GM21619 (cell line): ENCODE measurements at regions not wholly inside any gene's neighbourhood (a gene's known extent, or its start where the extent isn't known, plus 50 kb on each side); places are given as distances from the start of the nearest gene placed in this dataset.

Experiments
- ATAC-seq: cut with Tn5 transposase; IDR thresholded peaks from one replicate; pipeline ENCODE4 v1.9.1; 2021; ENCODE audit not compliant: unreplicated experiment

GRCh38 chr11:131118247-131118646, 202.0 kb upstream of the SNX19 start:
- no peak for ATAC-seq

GRCh38 chr11:131121426-131122333, 205.4 kb upstream of the SNX19 start:
- no peak for ATAC-seq

- no peak for ATAC-seq
These were observed 206.2 kb upstream of the SNX19 start for GRCh38 chr11:131122448-131122847.

GRCh38 chr11:131129474-131129873, 213.2 kb upstream of the SNX19 start:
- no peak for ATAC-seq

- no peak for ATAC-seq
These were observed 219.3 kb upstream of the SNX19 start for GRCh38 chr11:131135611-131136010.

GRCh38 chr11:131136486-131136885, 220.2 kb upstream of the SNX19 start:
- no peak for ATAC-seq

- no peak for ATAC-seq
These were observed 220.8 kb upstream of the SNX19 start for GRCh38 chr11:131137046-131137445.

DNA sequence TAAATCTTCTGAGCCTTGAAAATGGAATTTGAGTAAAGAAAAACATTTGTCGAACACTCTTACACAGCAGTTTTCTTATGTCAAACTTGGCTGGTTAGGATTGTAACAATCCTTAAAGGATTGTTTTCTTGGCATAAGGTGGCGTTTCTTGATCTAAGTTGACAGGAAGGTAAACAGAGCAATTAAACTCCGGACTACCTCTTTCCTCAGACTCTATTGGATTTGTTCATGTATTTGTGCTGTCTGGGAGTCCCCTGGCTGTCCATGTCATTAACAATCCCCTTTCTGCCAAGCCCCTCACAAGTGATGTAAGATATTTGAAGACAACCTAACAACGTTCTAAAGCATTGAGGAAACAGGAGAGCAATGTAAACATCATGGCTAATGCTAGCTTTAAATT, 222.5 kb upstream of the SNX19 start:
- ATAC-seq = no peak

DNA sequence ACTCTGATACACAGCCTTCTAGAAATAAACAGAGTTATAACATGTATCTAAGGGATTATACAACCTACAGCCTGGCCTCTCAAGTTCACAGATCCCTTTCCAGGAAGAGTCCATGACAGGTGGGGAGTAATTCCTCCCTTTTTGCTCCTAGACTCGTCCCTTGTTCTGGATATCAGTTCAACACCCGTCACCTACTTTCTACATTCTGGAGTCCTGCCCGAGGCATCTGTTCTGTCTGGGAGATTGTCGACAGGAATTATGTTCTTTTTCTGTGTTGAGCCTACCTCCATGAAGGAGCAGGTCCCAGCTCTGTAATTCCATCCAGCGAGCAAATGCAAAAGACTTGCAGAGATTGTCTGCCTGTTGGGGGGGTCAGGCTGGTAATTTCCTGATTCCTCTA, 224.6 kb upstream of the NTM start:
- no peak for ATAC-seq

DNA sequence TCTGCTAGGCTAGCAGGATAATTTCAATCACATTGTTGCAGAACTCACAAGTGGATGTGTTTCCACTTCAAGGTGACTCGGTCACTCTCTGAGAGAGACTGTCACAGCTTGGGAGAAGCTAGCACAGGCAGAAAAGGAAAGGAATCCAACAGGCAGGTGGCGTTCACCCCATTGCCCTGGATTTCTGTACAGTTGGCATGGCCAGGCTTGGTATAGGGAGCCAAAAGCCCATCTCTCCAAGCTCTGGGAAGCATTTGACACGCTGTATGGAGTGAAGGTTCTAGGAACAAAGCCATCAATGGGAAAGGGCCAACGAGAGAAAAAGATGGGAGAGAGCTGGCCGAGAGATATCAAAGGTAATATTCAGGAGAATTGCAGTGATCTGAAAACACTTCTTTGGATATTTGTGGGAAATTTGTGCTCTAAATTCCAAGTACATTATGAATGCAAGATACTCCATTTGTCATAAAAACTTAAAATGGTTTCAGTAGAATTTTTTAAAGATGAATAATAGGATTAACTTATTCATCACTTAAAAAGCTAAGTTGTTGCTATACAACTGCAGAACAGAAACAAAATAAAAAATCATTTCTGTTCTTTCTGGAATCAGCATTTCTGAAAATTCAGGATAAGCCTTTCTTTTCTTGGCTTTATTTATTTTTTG, 223.5 kb upstream of the NTM start:
- ATAC-seq = no peak

DNA sequence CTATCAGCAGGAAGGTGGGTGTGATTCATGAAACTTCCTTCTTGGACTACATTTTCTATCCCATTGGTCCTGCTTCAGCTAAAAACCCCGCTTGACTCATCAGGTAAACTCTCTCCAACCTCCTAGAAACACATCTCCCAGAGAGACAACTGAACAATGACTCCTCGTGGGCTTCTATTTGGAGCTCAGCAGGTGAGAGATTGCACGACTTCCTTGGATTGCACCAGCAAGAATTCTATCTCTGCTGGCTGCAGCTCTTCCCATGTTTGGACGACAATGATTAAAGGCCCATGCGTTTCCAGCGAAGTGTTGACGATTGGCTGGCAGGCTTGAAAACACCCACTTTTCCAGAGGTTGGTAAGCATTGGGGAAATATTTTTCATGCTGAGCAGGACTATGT, 216.1 kb upstream of the NTM start:
- no peak for ATAC-seq

DNA sequence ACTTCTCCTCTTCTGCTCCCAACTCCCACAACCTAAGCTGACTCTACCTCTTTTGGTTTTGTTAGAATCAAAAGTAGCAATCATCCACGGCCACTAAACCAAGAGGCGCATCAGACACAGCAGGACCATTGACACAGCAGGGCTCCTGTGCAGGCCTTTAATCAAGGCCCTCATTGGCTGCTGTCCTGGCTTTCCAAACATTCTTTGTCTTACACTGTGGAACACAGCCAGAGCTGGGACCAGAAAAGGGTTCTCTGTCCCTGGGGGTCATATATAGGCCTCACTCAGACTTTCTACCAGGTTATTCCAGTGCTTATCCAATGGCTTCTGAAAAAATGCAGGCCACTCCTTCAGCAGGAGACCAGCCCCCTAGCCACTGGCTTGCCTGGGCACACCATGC, 212.7 kb upstream of the NTM start:
- ATAC-seq = no peak

GRCh38 chr11:131160846-131161245, 209.6 kb upstream of the NTM start:
- ATAC-seq = no peak

- no peak for ATAC-seq
These were observed 206.8 kb upstream of the NTM start for GRCh38 chr11:131163613-131164012.

GRCh38 chr11:131165036-131165435, 205.4 kb upstream of the NTM start:
- ATAC-seq = no peak

DNA sequence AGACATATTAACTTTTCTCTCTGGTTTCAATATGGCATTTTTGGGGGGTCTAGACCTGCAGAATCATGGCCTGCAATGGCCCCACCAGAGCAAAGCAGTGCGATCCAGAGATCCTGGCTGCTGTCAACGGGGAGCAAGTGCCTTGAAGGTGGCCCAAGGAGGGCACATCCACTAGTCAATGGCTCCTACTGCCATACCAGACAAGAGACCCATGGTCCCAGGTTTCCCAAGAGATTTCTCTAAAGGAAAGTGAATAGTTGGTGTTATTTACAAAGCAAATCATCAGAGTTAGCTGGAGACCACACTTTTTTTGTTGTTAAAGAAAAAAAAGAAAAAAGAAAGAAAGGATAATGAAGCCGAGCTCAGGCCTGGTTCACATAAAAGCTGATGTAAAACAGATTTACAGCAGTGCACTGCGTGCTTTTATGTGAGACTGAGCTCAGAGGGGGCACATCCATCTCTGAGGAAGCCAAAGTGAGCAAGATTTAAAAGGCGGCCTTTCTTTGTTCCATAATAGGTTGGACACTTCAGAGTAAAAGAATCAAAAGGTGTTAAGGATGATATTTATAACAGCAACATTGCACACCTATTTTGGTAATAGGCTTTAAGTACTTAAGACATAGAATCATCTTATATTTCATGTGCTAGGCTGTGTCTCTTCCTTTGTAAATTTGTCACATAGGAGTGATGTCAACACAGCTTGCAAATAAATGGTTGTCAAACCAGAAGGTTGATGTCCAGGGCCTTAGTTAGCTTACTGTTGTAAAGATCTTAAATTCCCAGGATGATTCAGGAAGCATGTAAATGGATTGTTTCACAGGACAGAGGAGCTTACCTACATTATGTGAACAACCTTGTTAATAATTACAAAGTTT, 201.3 kb upstream of the NTM start:
- ATAC-seq = no peak

- ATAC-seq = no peak
These were observed 198.4 kb upstream of the NTM start for GRCh38 chr11:131172011-131172410.

- no peak for ATAC-seq
These were observed 192.4 kb upstream of the NTM start for GRCh38 chr11:131178020-131178419.

GRCh38 chr11:131178596-131178995, 191.8 kb upstream of the NTM start:
- ATAC-seq = no peak

DNA sequence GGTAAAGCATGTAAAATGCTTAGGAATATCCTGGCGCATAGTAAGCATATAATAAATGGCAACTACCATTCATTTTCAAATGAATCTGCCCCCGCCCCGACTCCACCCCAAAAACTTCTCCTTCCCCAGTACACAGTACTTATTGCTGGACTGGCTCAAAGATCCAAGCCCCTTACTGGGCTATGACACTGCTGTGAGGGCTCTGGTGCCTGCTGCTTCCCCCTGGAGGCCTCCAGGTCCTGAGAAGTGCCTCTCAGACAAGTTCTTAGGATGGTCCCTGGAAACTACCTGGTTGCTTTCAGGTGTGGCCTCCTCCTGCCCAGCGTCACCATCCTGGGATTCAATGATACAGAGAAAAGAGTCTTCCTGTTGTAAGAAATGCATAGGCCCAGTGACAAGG, 190.6 kb upstream of the NTM start:
- no peak for ATAC-seq

GRCh38 chr11:131185915-131186314, 184.5 kb upstream of the NTM start:
- ATAC-seq = no peak
